Neuronal stem cell (in vitro differentiated cells): ENCODE measurements at regions not wholly inside any gene's neighbourhood (a gene's known extent, or its start where the extent isn't known, plus 50 kb on each side); places are given as distances from the start of the nearest gene placed in this dataset.

Source experiments
- DNase-seq: peaks from one replicate; pipeline ENCODE4 v3.0.0-alpha.2; 2013; ENCODE audit warnings: low spot score
- H2AFZ ChIP-seq: one replicate; pipeline ENCODE4 v1.6.1; 2013; ENCODE audit warnings: mild to moderate bottlenecking, low read length, inconsistent platforms
- H2AK5ac ChIP-seq: 2 replicates; pipeline ENCODE4 v1.6.1; 2013; ENCODE audit warnings: low read depth, mild to moderate bottlenecking, inconsistent platforms, low read length, moderate library complexity, mixed read lengths
- H2BK120ac ChIP-seq: 2 replicates; pipeline ENCODE4 v1.6.1; 2013; ENCODE audit warnings: low read depth, mild to moderate bottlenecking, inconsistent platforms, low read length, moderate library complexity, mixed read lengths
- H2BK12ac ChIP-seq: one replicate; pipeline ENCODE4 v1.6.1; 2013; ENCODE audit warnings: low read length, inconsistent platforms
- H2BK15ac ChIP-seq: 2 replicates; pipeline ENCODE4 v1.6.1; 2013; ENCODE audit warnings: mild to moderate bottlenecking, low read length, inconsistent platforms, mixed read lengths
- H2BK5ac ChIP-seq: one replicate; pipeline ENCODE4 v1.6.1; 2013; ENCODE audit warnings: inconsistent platforms, mild to moderate bottlenecking, low read length, moderate library complexity
- H3K14ac ChIP-seq: one replicate; pipeline ENCODE4 v1.6.1; 2013; ENCODE audit warnings: low read length, inconsistent platforms
- H3K18ac ChIP-seq: 2 replicates; pipeline ENCODE4 v1.6.1; 2013; ENCODE audit warnings: low read length, inconsistent platforms
- H3K23ac ChIP-seq: 2 replicates; pipeline ENCODE4 v1.6.1; 2013; ENCODE audit warnings: low read depth, mild to moderate bottlenecking, mixed read lengths, low read length, inconsistent platforms; ENCODE audit not compliant: poor library complexity
- H3K27ac ChIP-seq: replicated peaks from 3 replicates; pipeline ENCODE4 v1.5.1; 2013; ENCODE audit warnings: low read length, inconsistent platforms
- H3K27me3 ChIP-seq, 3 experiments: 2 replicates each; pipeline ENCODE4 v1.6.1; 2013; ENCODE audit warnings: low read length in 3 of 3, mild to moderate bottlenecking in 2 of 3, inconsistent platforms in 1 of 3, low read depth in 1 of 3, mixed read lengths in 1 of 3, moderate library complexity in 1 of 3; ENCODE audit not compliant: control insufficient read depth in 3 of 3, insufficient read depth in 3 of 3
- H3K36me3 ChIP-seq, 2 donors: replicated peaks in 1 of 2; 2 replicates each; pipeline ENCODE4 v1.6.1; 2013; ENCODE audit warnings: low read length in 2 of 2; ENCODE audit not compliant: control insufficient read depth in 2 of 2, insufficient read depth in 2 of 2
- H3K4ac ChIP-seq: 2 replicates; pipeline ENCODE4 v1.6.1; 2013; ENCODE audit warnings: inconsistent platforms, mild to moderate bottlenecking, low read length, moderate library complexity
- H3K4me1 ChIP-seq, 2 donors: 1 replicate in 1 of 2; 2 replicates in 1 of 2; pipeline ENCODE4 v1.6.1; 2013; ENCODE audit warnings: low read length in 2 of 2, low read depth in 1 of 2; ENCODE audit not compliant: control insufficient read depth in 2 of 2, insufficient read depth in 1 of 2
- H3K4me2 ChIP-seq: one replicate; pipeline ENCODE4 v1.6.1; 2013; ENCODE audit warnings: mild to moderate bottlenecking, low read length, inconsistent platforms; ENCODE audit not compliant: insufficient read depth, poor library complexity, severe bottlenecking
- H3K4me3 ChIP-seq, 2 donors: 2 replicates each; pipeline ENCODE4 v1.5.1; 2013; ENCODE audit warnings: low read length in 2 of 2, mild to moderate bottlenecking in 2 of 2, inconsistent platforms in 1 of 2, moderate library complexity in 1 of 2
- H3K79me1 ChIP-seq: one replicate; pipeline ENCODE4 v1.6.1; 2013; ENCODE audit warnings: low read depth, mild to moderate bottlenecking, inconsistent platforms, low read length, moderate library complexity
- H3K9ac ChIP-seq: one replicate; pipeline ENCODE4 v1.6.1; 2013; ENCODE audit warnings: mild to moderate bottlenecking, low read depth, low read length, inconsistent platforms; ENCODE audit not compliant: poor library complexity
- H3K9me3 ChIP-seq, 2 donors: replicated peaks in 1 of 2; 2 replicates each; pipeline versions ENCODE3 to v1.6.1; 2013; ENCODE audit warnings: low read length in 2 of 2, mild to moderate bottlenecking in 2 of 2, inconsistent platforms in 1 of 2, low read depth in 1 of 2, mixed read lengths in 1 of 2, moderate library complexity in 1 of 2; ENCODE audit not compliant: control insufficient read depth in 2 of 2, insufficient read depth in 1 of 2
- H4K8ac ChIP-seq: one replicate; pipeline ENCODE4 v1.6.1; 2013; ENCODE audit warnings: low read depth, mild to moderate bottlenecking, inconsistent platforms, low read length, moderate library complexity
- H4K91ac ChIP-seq: one replicate; pipeline ENCODE4 v1.6.1; 2013; ENCODE audit warnings: low read length, low read depth, mild to moderate bottlenecking, inconsistent platforms; ENCODE audit not compliant: poor library complexity
- WGBS, 2 donors: extraction: QIAGEN DNeasy Blood & Tissue Kit; methylation state at CpG; one replicate each; pipeline ENCODE4 v1.1.7; 2013; ENCODE audit warnings: missing lambda C conversion rate in 2 of 2, mixed read lengths in 1 of 2; ENCODE audit not compliant: insufficient read length in 2 of 2, insufficient replicate concordance in 1 of 2; ENCODE audit errors: extremely low coverage in 2 of 2; 5-methylcytosine and 5-hydroxymethylcytosine counted together

GRCh38 chr4:160143574-160143973 is 1040.7 kb downstream of the RAPGEF2 start:
- Histone ChIP-seq H3K9ac (no peak overlapping the region), H4K8ac (no peak overlapping the region), H2BK120ac (no peak overlapping the region), H3K4me3 (no peak overlapping the region), H2BK15ac (no peak overlapping the region), H3K4me2 (no peak overlapping the region), H3K9me3 (no peaks in the 10 kb centered on the region), H2AK5ac (no peak overlapping the region), H4K91ac (no peak overlapping the region), H2BK5ac (no peak overlapping the region), H2BK12ac (no peak overlapping the region), H3K79me1 (no peaks in the 10 kb centered on the region), H3K18ac (no peak overlapping the region), H3K27me3 (no peaks in the 10 kb centered on the region), H3K14ac (no peak overlapping the region), H3K27ac (no peak overlapping the region), H3K4me1 (no peaks in the 10 kb centered on the region), H3K23ac (no peak overlapping the region), H2AFZ (no peak overlapping the region), H3K36me3 (no peaks in the 10 kb centered on the region), H3K4ac (no peak overlapping the region)
- no peak for DNase-seq
- no CpG with 5 or more reads among the region's 3 CpGs for WGBS, 2 donors

GRCh38 chr4:160159457-160159856 is 1056.6 kb downstream of the RAPGEF2 start:
- H2BK12ac ChIP-seq = no peak overlapping the region
- peak overlapping the region; percentile 36 for H3K18ac ChIP-seq
- no peak overlapping the region for H2BK5ac ChIP-seq
- peak overlapping the region; percentile 39 for H3K14ac ChIP-seq
- H3K4me3 ChIP-seq = peak overlapping the region in 1 of 2 donors; percentile 26
- no peak overlapping the region for H4K91ac ChIP-seq
- H3K4ac ChIP-seq = no peak overlapping the region
- H2AK5ac ChIP-seq = no peak overlapping the region
- no peaks in the 10 kb centered on the region for H3K36me3 ChIP-seq
- H3K27ac ChIP-seq = no peak overlapping the region
- no peak for DNase-seq
- H2BK120ac ChIP-seq = no peak overlapping the region
- H3K9ac ChIP-seq = no peak overlapping the region
- H3K79me1 ChIP-seq = no peaks in the 10 kb centered on the region
- no peaks in the 10 kb centered on the region for H3K27me3 ChIP-seq
- H3K4me1 ChIP-seq = no peaks in the 10 kb centered on the region
- no peak overlapping the region for H3K4me2 ChIP-seq
- no peak overlapping the region for H2BK15ac ChIP-seq
- H4K8ac ChIP-seq = no peak overlapping the region
- no CpG with 5 or more reads among the region's 15 CpGs for WGBS, 2 donors
- H3K9me3 ChIP-seq = no peaks in the 10 kb centered on the region
- no peak overlapping the region for H2AFZ ChIP-seq
- peak overlapping the region; percentile 29 for H3K23ac ChIP-seq

- H3K23ac ChIP-seq = no peak overlapping the region
- DNase-seq = no peak
Measured at GRCh38 chr4:160161026-160161425, 1058.1 kb downstream of the RAPGEF2 start.

GRCh38 chr4:160175064-160175643 is 1072.3 kb downstream of the RAPGEF2 start:
- Histone ChIP-seq H4K8ac (no peak overlapping the region), H3K18ac (peak overlapping the region; percentile 17), H2AFZ (no peak overlapping the region), H3K27ac (no peak overlapping the region), H3K14ac (peak overlapping the region; percentile 94), H3K9me3 (peaks cover 0 to 3% of the 10 kb centered on the region in 2 donors), H3K23ac (peak overlapping the region; percentile 73), H2AK5ac (no peak overlapping the region), H3K4me3 (no peak overlapping the region), H3K4me2 (no peak overlapping the region), H2BK12ac (peak overlapping the region; percentile 41), H3K79me1 (no peaks in the 10 kb centered on the region), H2BK120ac (no peak overlapping the region), H2BK15ac (peak overlapping the region; percentile 67), H3K4ac (peak overlapping the region; percentile 89), H2BK5ac (no peak overlapping the region), H3K36me3 (no peaks in the 10 kb centered on the region), H3K27me3 (no peaks in the 10 kb centered on the region), H3K4me1 (peaks cover 0 to 3% of the 10 kb centered on the region in 2 donors), H4K91ac (no peak overlapping the region), H3K9ac (peak overlapping the region; percentile 70)
- no peak for DNase-seq
- WGBS, 2 donors = no CpG with 5 or more reads among the region's 8 CpGs

More at GRCh38 chr4:160161026-160161425, 1058.1 kb downstream of the RAPGEF2 start:
- WGBS, 2 donors = no CpG with 5 or more reads among the region's 1 CpG
- no peak overlapping the region for H3K4me3 ChIP-seq
- no peak overlapping the region for H3K4ac ChIP-seq
- no peak overlapping the region for H3K14ac ChIP-seq
- H3K36me3 ChIP-seq = no peaks in the 10 kb centered on the region
- no peak overlapping the region for H4K8ac ChIP-seq
- no peak overlapping the region for H2BK5ac ChIP-seq
- H2AFZ ChIP-seq = no peak overlapping the region
- no peak overlapping the region for H2BK15ac ChIP-seq
- no peak overlapping the region for H2BK12ac ChIP-seq
- H3K9me3 ChIP-seq = no peaks in the 10 kb centered on the region
- H2AK5ac ChIP-seq = no peak overlapping the region
- no peak overlapping the region for H2BK120ac ChIP-seq
- no peak overlapping the region for H3K4me2 ChIP-seq
- H4K91ac ChIP-seq = no peak overlapping the region
- H3K18ac ChIP-seq = no peak overlapping the region
- H3K9ac ChIP-seq = no peak overlapping the region
- H3K79me1 ChIP-seq = no peaks in the 10 kb centered on the region
- no peaks in the 10 kb centered on the region for H3K27me3 ChIP-seq
- no peaks in the 10 kb centered on the region for H3K4me1 ChIP-seq
- no peak overlapping the region for H3K27ac ChIP-seq
